RWPE2 (cell line): ENCODE measurements at regions not wholly inside any gene's neighbourhood (a gene's known extent, or its start where the extent isn't known, plus 50 kb on each side); places are given as distances from the start of the nearest gene placed in this dataset.
A peak's percentile ranks its signal among the peaks of the same experiment; 100 is the strongest.
"Not testable (repeated sequence)": the region's sequence is repeated elsewhere in the genome, so short reads cannot be mapped to it uniquely, and the experiment has no call there.

ENCODE experiments used
- ATAC-seq: fragments of 200-7000 bp; cut with Tn5 transposase; 3 replicates; pipeline ENCODE4 v1.9.1; 2021; ENCODE audit warnings: low read depth
- DNase-seq: peaks from one replicate; pipeline ENCODE4 v3.0.0-alpha.2; 2020; ENCODE audit warnings: low spot score
- H3K27ac ChIP-seq: fragments of 450-650 bp; 2 replicates; pipeline ENCODE4 v1.5.1; 2017; ENCODE audit warnings: mild to moderate bottlenecking; ENCODE audit not compliant: poor library complexity, severe bottlenecking
- H3K27me3 ChIP-seq: fragments of 250-450 bp; sonication (Bioruptor Pico); 2 replicates; pipeline ENCODE4 v1.5.1; 2021; ENCODE audit warnings: mild to moderate bottlenecking, moderate library complexity; ENCODE audit not compliant: insufficient read depth, poor library complexity, severe bottlenecking
- H3K36me3 ChIP-seq: fragments of 250-450 bp; sonication (Bioruptor Pico); 2 replicates; pipeline ENCODE4 v1.5.1; 2020; ENCODE audit warnings: low read depth, mild to moderate bottlenecking, moderate library complexity
- H3K4me1 ChIP-seq: fragments of 250-450 bp; sonication (Bioruptor Pico); 2 replicates; pipeline ENCODE4 v1.5.1; 2021; ENCODE audit warnings: mild to moderate bottlenecking, moderate library complexity; ENCODE audit not compliant: insufficient read depth, poor library complexity, severe bottlenecking
- H3K4me3 ChIP-seq: fragments of 250-450 bp; sonication (Bioruptor Pico); 2 replicates; pipeline ENCODE4 v1.5.1; 2021; ENCODE audit warnings: mild to moderate bottlenecking, moderate library complexity; ENCODE audit not compliant: severe bottlenecking
- H3K9me3 ChIP-seq: fragments of 250-450 bp; sonication (Bioruptor Pico); 2 replicates; pipeline ENCODE4 v1.5.1; 2021; ENCODE audit warnings: mild to moderate bottlenecking, moderate library complexity; ENCODE audit not compliant: severe bottlenecking
- TF ChIP-seq, protein P1 (sequence below): fragments of 450-650 bp; IDR thresholded peaks from one replicate; pipeline ENCODE4 v1.5.1; 2017; ENCODE audit warnings: mild to moderate bottlenecking, moderate library complexity; ENCODE audit not compliant: poor library complexity, severe bottlenecking

DNA sequence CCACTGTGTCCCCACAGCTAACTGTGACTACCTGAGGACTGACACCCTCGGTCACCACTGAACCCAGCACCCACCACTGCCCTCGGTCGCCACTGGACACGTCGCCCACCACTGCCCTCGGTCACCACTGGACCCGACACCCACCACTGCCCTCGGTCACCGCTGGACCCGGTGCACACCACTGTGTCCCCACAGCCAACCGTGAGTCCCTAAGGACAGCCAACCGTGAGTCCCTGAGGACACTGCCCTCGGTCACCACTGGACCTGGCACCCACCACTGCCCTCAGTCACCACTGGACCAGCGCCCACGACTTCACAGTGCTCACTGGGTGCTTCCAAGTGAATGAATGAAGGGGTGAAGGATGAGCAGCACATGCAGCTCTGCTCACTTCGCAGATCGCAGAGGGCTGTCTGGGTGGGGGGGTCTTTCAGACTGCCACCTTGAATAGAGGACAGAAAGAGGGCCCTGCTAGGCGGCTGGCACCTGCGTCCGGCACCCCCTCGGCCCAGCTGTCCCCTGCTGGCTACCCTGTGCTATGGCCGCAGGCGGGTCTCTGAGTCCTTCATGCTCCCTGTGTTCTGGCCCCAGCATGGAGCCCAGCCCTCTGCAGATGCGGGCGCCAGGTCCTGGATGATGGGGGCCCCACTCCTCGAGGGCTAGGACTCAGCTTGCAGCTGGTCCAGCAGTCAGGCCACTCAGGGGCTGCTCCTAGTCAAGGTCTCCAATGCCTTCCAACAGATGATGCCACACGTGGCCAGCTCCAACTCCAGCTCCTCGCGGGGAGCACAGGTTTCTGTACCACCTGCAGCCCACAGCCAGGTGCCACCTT lies 51.4 kb upstream of the GPC1 start:
- ATAC-seq (no peak), DNase-seq (no peak)
- Histone ChIP-seq H3K4me3 (no peak overlapping the region), H3K36me3 (no peaks in the 10 kb centered on the region), H3K27me3 (no peaks in the 10 kb centered on the region), H3K27ac (no peak overlapping the region), H3K9me3 (no peaks in the 10 kb centered on the region), H3K4me1 (peaks cover 8% of the 10 kb centered on the region)
- TF ChIP-seq, protein P1, sequence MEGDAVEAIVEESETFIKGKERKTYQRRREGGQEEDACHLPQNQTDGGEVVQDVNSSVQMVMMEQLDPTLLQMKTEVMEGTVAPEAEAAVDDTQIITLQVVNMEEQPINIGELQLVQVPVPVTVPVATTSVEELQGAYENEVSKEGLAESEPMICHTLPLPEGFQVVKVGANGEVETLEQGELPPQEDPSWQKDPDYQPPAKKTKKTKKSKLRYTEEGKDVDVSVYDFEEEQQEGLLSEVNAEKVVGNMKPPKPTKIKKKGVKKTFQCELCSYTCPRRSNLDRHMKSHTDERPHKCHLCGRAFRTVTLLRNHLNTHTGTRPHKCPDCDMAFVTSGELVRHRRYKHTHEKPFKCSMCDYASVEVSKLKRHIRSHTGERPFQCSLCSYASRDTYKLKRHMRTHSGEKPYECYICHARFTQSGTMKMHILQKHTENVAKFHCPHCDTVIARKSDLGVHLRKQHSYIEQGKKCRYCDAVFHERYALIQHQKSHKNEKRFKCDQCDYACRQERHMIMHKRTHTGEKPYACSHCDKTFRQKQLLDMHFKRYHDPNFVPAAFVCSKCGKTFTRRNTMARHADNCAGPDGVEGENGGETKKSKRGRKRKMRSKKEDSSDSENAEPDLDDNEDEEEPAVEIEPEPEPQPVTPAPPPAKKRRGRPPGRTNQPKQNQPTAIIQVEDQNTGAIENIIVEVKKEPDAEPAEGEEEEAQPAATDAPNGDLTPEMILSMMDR, result no peak

DNA sequence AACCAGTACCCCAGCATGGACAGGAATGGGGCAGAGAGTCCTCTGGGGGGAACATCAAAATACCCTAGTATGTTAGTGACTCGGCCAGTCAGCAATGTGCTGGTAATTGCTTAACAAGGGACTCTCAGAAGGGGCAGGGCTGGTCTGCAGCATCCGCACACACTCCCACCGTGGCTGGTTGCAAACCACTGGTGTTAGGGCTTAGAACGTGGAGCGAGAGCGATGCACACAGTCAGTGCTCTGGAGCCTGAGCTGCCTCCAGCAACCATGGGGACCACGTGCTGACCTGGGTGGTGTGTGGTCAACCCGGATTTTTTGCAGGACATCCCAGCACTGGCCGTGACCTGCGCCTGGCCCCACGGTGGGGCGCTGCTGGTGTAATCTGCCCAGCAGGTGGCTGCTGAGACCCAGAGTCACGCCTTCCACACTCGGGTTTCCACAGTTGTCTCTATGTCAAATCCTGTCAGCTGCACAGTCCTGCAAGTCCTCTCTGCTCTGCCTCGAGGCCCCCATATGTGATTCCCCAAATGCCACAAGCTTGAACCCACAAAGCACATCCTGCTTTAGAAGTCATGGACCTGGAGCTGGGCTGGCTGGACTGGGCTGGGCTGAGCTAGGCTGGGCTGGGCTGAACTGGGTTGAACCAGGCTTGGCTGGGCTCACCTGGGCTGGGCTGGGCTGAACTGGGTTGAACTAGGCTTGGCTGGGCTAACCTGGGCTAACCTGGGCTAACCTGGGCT lies 50.6 kb upstream of the GPC1 start:
- Histone ChIP-seq H3K27me3 (no peaks in the 10 kb centered on the region), H3K36me3 (no peaks in the 10 kb centered on the region), H3K4me1 (peaks cover 8% of the 10 kb centered on the region), H3K9me3 (no peaks in the 10 kb centered on the region), H3K27ac (no peak overlapping the region), H3K4me3 (no peak overlapping the region)
- DNase-seq (peak; percentile 62), ATAC-seq (no peak)
- TF ChIP-seq, protein P1, result no peak

DNA sequence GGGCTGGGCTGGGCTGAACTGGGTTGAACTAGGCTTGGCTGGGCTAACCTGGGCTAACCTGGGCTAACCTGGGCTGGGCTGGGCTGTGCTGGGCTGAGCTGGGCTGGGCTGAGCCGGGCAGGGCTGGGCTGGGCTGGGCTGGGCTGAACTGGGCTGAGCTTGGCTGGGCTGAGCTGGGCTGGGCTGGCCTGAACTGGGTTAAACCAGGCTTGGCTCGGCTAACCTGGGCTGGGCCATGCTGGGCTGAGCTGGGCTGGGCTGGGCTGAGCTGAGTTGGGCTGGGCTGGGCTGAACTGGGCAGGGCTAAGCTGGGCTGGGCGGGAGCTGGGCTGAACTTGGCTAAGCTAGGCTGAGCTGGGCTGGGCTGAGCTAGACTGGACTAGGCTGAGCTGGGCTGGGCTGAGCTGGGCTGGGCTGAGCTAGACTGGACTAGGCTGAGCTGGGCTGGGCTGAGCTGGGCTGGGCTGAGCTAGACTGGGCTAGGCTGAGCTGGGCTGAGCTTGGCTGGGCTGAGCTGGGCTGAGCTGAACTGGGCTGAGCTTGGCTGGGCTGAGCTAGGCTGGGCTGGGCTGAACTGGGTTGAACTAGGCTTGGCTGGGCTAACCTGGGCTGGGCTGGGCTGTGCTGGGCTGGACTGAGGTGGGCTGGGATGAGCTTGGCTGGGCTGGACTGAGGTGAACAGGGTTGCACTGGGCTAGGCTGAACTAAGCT lies 49.9 kb upstream of the GPC1 start:
- H3K27me3 ChIP-seq, ATAC-seq, H3K9me3 ChIP-seq, H3K27ac ChIP-seq, H3K4me3 ChIP-seq, H3K4me1 ChIP-seq, H3K36me3 ChIP-seq: not testable (repeated sequence)
- DNase-seq, result peak; percentile 34
